Lower lobe of right lung (tissue), 2 donors: ENCODE measurements at regions not wholly inside any gene's neighbourhood (a gene's known extent, or its start where the extent isn't known, plus 50 kb on each side); places are given as distances from the start of the nearest gene placed in this dataset.

Source experiments
- ATAC-seq, 2 donors: fragments of 200-7000 bp; cut with Tn5 transposase; one replicate each; pipeline ENCODE4 v1.9.1; 2020 to 2022; ENCODE audit warnings: mild to moderate bottlenecking in 2 of 2, moderate library complexity in 2 of 2
- DNase-seq: peaks from one replicate; pipeline ENCODE4 v3.0.0-alpha.2; 2020
- H3K27ac ChIP-seq: fragments of 200-600 bp; one replicate; pipeline ENCODE4 v1.8.0; 2022
- H3K27me3 ChIP-seq: fragments of 200-600 bp; one replicate; pipeline ENCODE4 v1.8.0; 2022; ENCODE audit warnings: low read depth
- H3K36me3 ChIP-seq: fragments of 200-600 bp; one replicate; pipeline ENCODE4 v1.8.0; 2022; ENCODE audit warnings: mild to moderate bottlenecking
- H3K4me1 ChIP-seq: fragments of 200-600 bp; one replicate; pipeline ENCODE4 v1.8.0; 2022
- H3K4me3 ChIP-seq: fragments of 200-600 bp; one replicate; pipeline ENCODE4 v1.8.0; 2022; ENCODE audit warnings: mild to moderate bottlenecking
- H3K9me3 ChIP-seq: fragments of 200-600 bp; one replicate; pipeline ENCODE4 v1.8.0; 2022
- intact Hi-C: fragments of 100-400 bp; cut with DNase I; formaldehyde crosslinking; loops from one replicate; pipeline ENCODE4 v1.11.0; 2022
- TF ChIP-seq, protein P1 (sequence below): fragments of 200-600 bp; IDR thresholded peaks from one replicate; pipeline ENCODE4 v1.8.0; 2022; ENCODE audit warnings: antibody characterized with exemption, mild to moderate bottlenecking
- donor health status: DM: no; HTN: yes; CAD: no; lungs with severe emphysema.

DNA sequence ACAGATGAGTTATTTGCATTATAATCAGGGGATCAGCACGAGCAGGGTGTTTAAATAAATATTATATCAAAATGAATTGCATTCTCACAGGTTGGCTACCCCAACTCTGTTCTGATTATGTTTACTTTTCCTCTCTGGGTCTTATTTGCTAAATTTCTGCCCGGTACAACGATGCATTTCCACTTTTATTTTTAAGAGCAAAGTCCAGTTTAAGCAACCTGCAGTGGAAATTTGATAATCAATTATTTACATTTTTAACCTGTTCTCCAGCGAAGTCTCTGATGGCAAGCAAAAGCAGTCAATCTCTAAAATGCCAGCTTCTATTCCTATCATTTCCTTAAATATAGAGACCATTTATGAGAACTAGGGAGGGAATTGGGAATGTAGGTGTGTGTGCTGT is 966.6 kb upstream of the SOX11 start:
- no peaks in the 10 kb centered on the region for H3K27me3 ChIP-seq
- H3K27ac ChIP-seq = no peak overlapping the region
- H3K4me3 ChIP-seq = no peak overlapping the region
- no peaks in the 10 kb centered on the region for H3K9me3 ChIP-seq
- intact Hi-C loops = no loop called here
- ATAC-seq (no peak), DNase-seq (no peak)
- no peaks in the 10 kb centered on the region for H3K4me1 ChIP-seq
- TF ChIP-seq, protein P1, sequence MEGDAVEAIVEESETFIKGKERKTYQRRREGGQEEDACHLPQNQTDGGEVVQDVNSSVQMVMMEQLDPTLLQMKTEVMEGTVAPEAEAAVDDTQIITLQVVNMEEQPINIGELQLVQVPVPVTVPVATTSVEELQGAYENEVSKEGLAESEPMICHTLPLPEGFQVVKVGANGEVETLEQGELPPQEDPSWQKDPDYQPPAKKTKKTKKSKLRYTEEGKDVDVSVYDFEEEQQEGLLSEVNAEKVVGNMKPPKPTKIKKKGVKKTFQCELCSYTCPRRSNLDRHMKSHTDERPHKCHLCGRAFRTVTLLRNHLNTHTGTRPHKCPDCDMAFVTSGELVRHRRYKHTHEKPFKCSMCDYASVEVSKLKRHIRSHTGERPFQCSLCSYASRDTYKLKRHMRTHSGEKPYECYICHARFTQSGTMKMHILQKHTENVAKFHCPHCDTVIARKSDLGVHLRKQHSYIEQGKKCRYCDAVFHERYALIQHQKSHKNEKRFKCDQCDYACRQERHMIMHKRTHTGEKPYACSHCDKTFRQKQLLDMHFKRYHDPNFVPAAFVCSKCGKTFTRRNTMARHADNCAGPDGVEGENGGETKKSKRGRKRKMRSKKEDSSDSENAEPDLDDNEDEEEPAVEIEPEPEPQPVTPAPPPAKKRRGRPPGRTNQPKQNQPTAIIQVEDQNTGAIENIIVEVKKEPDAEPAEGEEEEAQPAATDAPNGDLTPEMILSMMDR = no peak
- no peaks in the 10 kb centered on the region for H3K36me3 ChIP-seq

DNA sequence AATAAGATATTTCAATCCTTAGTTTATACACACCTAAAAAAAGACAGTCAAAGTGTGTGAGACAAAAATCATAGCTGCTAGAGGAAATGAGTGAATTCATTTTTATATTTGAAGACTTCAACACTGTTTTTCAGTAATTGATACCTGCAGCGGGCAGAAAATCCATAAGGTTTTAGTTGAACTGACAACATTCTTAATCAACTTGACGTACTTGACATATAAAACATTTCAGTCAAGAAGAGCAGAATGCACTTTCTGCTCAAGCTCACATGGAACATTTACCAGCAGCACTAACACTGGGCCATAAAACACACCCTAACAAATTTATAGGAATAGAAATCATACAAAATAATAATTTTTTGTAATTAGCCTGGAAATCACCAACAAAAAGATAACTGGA is 959.6 kb upstream of the SOX11 start:
- Histone ChIP-seq H3K27ac (no peak overlapping the region), H3K4me3 (no peak overlapping the region), H3K4me1 (no peaks in the 10 kb centered on the region), H3K36me3 (no peaks in the 10 kb centered on the region), H3K27me3 (no peaks in the 10 kb centered on the region), H3K9me3 (no peaks in the 10 kb centered on the region)
- no peak for DNase-seq
- intact Hi-C loops = no loop called here
- ATAC-seq = no peak
- TF ChIP-seq, protein P1 = no peak

DNA sequence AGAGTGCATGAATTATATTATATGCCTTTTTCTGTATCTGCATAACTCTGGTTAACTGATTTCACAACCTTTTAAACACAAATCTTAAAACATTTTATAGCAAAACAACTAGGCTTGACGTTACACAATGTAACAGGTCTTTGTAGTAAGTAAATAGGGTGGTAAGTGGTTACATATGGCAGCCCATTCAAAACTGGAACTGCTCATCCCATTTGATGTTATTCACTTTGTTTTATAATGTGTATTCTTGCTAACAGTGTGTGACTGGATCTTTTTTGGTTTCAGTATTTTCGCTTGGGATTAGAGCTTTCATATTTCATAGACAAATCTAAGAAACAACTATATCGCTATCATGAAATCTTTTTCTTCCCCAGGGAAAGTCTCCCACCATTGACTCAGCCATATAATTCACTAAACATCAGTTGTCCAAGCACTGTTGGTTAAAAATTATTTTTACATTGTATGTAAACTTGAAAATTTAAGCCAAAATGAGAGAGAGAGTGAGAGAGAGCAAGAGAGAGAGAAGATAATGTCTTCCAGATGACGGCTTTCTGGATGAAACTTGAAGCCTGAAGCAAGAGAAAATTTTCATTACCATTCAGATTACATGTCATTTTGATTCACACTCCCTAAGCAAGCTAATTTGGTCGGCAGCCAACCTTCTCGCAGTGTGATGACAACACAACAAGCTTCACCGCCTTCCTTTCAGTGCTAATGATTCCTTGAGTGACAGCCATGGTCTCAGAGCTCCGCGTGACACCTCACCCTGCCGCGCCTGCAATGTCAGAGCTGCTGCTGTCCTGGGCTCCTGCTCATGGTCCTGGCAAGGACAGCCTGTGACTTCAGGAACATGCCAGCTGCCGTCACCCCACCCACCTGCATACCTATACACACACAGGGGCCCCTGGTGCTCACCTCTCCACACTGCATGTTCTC is 946.9 kb upstream of the SOX11 start:
- no peak for ATAC-seq
- intact Hi-C loops = no loop called here
- DNase-seq = no peak
- Histone ChIP-seq H3K4me3 (no peak overlapping the region), H3K4me1 (no peaks in the 10 kb centered on the region), H3K36me3 (no peaks in the 10 kb centered on the region), H3K9me3 (no peaks in the 10 kb centered on the region), H3K27me3 (no peaks in the 10 kb centered on the region), H3K27ac (no peak overlapping the region)
- TF ChIP-seq, protein P1 = no peak

DNA sequence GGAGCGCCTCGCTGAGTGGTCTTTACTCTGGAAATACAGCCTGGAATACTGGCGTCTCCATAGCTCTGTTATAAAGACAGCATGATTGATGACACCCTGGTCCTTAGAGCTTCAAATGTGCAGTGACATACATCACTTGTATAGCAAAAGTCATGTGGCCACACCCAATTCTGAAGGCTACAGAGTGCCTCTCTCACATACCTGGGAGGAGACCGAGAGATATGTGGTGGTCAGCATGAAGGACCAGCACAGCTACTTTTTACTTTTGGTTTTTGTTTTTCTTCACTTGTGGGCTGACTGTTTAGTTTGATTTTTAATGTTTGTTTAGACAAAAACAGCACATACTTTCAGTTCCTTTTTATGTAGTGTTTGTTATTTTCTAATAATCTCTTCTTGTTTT is 938.5 kb upstream of the SOX11 start:
- intact Hi-C loops = no loop called here
- no peak for DNase-seq
- no peaks in the 10 kb centered on the region for H3K4me1 ChIP-seq
- H3K9me3 ChIP-seq = no peaks in the 10 kb centered on the region
- ATAC-seq = no peak
- no peaks in the 10 kb centered on the region for H3K27me3 ChIP-seq
- no peak overlapping the region for H3K4me3 ChIP-seq
- no peaks in the 10 kb centered on the region for H3K36me3 ChIP-seq
- no peak overlapping the region for H3K27ac ChIP-seq
- TF ChIP-seq, protein P1 = no peak

DNA sequence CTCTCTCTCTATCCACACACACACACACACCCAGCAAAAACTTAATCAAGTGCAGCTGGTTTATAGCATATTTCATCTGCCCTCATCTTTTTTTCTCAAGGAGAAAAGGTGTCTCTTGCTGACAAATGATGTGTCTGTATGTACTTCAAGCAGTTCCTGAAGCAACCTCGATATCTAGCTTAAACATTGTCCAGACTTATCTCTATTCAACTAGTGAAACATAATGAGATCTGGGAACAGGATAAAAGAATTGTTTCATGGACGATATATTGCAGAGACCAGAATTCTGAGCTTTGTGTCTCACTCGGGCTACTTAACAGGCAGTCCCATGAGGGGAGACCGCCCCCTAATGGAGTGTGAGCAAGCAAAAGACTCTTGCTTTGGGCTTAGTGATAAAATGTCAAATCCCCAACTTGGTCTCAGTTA is 929.2 kb upstream of the SOX11 start:
- TF ChIP-seq, protein P1 = no peak
- Histone ChIP-seq H3K4me1 (no peaks in the 10 kb centered on the region), H3K4me3 (no peak overlapping the region), H3K27ac (no peak overlapping the region), H3K9me3 (no peaks in the 10 kb centered on the region), H3K36me3 (no peaks in the 10 kb centered on the region), H3K27me3 (no peaks in the 10 kb centered on the region)
- intact Hi-C loops = no loop called here
- no peak for ATAC-seq
- no peak for DNase-seq
